SK-N-DZ (cell line): ENCODE measurements at regions not wholly inside any gene's neighbourhood (a gene's known extent, or its start where the extent isn't known, plus 50 kb on each side); places are given as distances from the start of the nearest gene placed in this dataset.

Source experiments
- DNase-seq: peaks from one replicate; pipeline ENCODE4 v3.0.0-alpha.2; 2015; ENCODE audit warnings: low spot score

DNA sequence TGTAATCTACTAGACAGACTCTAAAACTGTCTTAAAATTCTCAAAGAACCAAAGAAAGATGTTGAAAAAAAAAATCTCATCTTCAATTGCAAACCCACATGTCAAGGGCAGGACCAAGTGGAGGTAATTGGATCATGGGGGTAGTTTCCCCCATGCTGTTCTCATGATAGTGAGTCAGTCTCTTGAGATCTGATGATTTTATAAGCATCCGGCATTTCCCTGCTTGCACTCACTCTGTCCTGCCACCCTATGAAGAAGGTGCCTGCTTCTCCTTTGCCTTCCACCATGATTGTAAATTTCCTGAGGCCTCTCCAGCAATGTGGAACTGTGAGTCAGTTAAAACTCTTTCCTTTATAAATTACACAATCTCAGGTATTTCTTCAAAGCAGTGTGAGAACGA is 257.0 kb downstream of the HHIPL2 start:
- no peak for DNase-seq

DNA sequence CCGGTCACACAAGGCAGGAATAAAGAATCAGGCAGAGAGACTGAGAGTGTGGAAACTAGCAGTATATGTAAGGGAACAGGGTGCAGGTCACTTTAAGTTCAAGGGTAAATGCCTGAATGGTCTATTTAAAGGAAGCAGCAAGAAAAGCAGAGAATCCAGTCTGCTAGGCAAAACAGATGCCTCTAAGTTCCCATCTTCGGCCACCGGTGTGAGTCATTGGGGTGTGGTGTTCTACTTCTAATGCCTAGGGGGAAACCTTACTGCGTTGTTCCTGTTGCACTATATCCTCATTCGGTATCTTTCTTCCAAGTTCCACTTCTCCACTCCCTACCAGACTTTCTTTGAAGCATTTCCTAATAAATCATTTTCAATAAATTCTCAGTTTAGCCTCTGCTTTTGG is 259.9 kb downstream of the HHIPL2 start:
- DNase-seq, result no peak

- no peak for DNase-seq
Measured at GRCh38 chr1:222286011-222286410, 261.9 kb downstream of the HHIPL2 start.

- DNase-seq, result no peak
Measured at GRCh38 chr1:222285526-222285925, 262.4 kb downstream of the HHIPL2 start.

DNA sequence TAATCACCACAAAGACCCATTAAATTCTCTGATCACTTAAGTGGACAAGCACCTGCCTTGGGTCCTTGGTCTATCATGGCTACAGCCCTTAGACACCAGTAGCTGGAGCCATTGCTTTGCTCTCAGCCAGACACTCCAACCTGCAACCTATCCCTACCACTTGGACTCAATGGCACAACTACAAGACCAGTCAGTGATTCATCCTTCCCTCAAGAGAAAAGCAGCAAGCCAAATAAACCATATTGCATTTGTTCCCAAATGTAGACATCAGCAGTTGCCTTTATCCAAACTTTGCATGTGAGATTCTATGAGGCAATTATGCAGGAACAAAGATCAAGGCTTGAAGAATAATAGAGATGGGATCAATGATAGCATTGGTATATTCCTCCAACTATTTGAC is 263.4 kb downstream of the HHIPL2 start:
- DNase-seq, result no peak

- DNase-seq, result no peak
Measured at GRCh38 chr1:222283147-222283768, 264.6 kb downstream of the HHIPL2 start.

GRCh38 chr1:222279591-222279990 is 268.3 kb downstream of the HHIPL2 start:
- no peak for DNase-seq

GRCh38 chr1:222278501-222278900 is 269.4 kb downstream of the HHIPL2 start:
- DNase-seq, result no peak

- no peak for DNase-seq
Measured at GRCh38 chr1:222275729-222276465, 272.0 kb downstream of the HHIPL2 start.

GRCh38 chr1:222275001-222275728 is 272.7 kb downstream of the HHIPL2 start:
- DNase-seq, result no peak

- DNase-seq, result no peak
Measured at GRCh38 chr1:222266223-222267196, 281.4 kb downstream of the HHIPL2 start.

- DNase-seq, result no peak
Measured at GRCh38 chr1:222263791-222264190, 284.1 kb downstream of the HHIPL2 start.

GRCh38 chr1:222257027-222257426 is 290.9 kb downstream of the HHIPL2 start:
- no peak for DNase-seq

DNA sequence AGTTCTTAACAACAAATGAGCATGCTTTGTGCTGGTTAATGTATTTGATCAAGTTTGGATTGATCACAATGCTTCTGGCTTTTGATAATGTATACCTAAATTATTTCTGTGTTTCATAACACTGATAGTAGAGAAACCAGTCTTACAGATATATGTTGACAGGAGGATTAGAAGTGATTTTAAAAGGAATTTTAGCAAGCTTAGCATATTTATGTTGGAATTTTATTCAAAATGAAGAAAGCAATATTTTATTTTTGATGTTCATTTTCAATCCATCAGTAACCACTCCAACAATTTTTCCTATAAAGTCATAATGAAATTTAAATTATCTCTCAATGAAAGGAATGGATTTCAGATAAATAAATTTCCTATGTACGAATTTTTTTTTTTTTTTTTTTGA is 291.8 kb downstream of the HHIPL2 start:
- DNase-seq, result no peak

DNA sequence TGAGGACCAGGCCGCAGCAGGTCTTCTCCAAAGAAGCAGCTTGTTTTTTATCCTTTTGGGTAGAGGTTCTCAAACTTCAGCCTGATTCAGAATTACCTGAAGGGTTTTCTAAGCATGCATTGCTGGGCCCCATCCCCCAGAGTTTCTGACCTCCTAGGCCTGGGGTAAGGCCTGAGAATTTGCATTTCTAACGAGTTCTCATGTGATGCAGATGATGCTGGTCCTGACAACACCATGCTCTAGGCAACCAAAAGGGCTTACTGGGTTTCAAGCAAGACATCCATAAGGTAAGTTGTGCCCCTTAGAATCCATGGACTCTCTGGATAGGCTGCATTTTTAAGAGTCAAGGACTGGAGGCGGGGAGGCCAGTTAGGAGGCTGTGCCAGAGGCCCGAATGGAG is 295.1 kb downstream of the HHIPL2 start:
- no peak for DNase-seq

DNA sequence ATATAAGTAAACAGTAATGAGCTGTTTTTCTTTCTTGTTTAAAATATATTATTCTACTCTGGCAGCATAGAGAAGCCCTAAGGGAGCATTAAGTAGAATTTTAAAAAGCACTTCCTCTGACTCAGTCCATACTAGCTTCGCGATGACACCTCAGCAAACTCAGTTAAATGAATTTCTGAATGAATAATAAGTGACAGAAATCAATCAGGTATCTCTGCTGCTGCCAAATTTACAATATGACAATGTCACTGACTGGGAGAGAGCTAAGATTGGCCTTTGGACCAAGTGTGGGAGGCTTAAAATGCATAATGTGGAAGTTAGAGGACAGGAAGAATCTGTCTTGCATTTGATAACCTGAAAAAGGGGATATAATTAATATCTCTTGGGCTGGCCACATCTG is 296.1 kb downstream of the HHIPL2 start:
- DNase-seq, result no peak

- DNase-seq, result no peak
Measured at GRCh38 chr1:222250376-222250775, 297.5 kb downstream of the HHIPL2 start.

DNA sequence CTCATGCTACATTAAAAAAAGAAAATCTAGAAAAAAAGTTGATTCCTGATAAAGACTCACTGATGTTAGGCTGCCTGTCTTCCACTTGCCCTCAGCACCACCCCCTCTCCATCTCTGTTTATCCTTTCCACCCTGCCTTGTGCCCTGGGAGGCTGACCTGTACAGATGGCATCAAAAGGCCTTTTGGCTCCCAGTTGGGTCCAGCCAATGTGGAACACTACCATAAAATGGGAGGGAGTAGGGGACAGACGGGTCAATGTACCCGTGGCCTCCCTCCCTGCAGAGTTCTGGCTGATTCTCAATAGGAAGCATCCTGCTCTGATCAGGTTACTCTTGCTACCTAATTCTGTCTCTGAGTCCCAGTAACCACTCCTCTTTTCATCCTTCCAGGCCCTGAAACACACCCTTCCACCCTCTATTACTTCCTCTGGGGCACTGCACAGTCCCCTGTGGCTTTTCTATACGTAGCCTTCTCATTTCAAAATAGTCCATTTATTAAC is 300.0 kb downstream of the HHIPL2 start:
- no peak for DNase-seq

DNA sequence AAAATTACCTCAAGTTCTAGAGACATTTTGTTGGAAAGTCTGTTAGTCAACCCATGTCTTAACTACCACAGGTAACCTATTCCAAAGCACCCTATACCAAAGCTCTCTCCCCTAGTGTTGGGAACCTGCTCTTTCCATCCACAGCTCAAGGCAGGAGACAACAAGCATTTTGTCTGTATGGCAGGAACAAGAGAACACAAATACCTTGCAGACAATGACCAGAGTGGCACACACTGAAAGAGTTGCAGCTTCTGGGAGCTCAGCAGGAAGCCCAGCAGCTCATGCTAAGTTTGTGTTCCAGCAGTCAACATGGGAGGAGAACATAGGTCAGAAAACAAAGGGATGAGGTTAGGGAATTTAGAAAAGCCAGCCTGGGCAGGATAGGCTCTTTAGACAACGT is 300.8 kb downstream of the HHIPL2 start:
- no peak for DNase-seq

- DNase-seq, result no peak
Measured at GRCh38 chr1:222243902-222244301, 304.0 kb downstream of the HHIPL2 start.

GRCh38 chr1:222242492-222242891 is 305.4 kb downstream of the HHIPL2 start:
- no peak for DNase-seq
